ENCODE measurements at regions not wholly inside any gene's neighbourhood (a gene's known extent, or its start where the extent isn't known, plus 50 kb on each side); places are given as distances from the start of the nearest gene placed in this dataset.

DNA sequence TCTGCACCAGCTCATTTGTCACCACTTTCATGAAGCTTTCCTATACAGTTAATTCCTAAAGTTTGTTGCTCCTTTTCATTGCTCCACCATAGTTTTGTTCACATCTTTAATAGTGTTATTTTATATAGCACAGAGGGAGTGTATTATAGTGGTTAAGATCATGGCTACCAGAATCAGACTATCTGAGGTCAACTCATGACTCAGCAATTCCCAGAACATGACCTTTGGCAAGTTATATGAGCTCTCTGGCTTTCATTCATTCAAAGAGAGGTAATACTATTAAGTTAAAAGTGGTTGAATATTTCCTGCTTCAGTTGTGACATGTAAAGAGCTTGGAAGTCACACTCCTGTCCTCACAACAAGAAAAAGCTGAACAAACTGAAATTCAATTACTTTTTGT, 1073.5 kb downstream of the NAALADL2 start:
- TF ChIP-seq CTCF (IDR thresholded peaks at IDR 0.05), result no peak
- TF ChIP-seq POLR2A (IDR thresholded peaks at IDR 0.05), result no peak

Data from lower leg skin (tissue), 3 donors.